Lung (tissue), 11 donors: ENCODE measurements at regions not wholly inside any gene's neighbourhood (a gene's known extent, or its start where the extent isn't known, plus 50 kb on each side); places are given as distances from the start of the nearest gene placed in this dataset.

ENCODE experiments used
- ATAC-seq: fragments of 200-7000 bp; cut with Tn5 transposase; one replicate; pipeline ENCODE4 v1.9.1; 2020; ENCODE audit warnings: moderate number of reproducible peaks; ENCODE audit not compliant: insufficient read depth, low FRiP score
- DNase-seq, 3 donors: peaks; one replicate each; pipeline ENCODE4 v3.0.0-alpha.2; 2013 to 2017
- H3K27ac ChIP-seq, 2 donors: one replicate each; pipeline ENCODE4 v1.5.1; 2013; ENCODE audit warnings: mild to moderate bottlenecking in 2 of 2, moderate library complexity in 2 of 2, control low read depth in 1 of 2, inconsistent platforms in 1 of 2, low read depth in 1 of 2, low read length in 1 of 2
- H3K27me3 ChIP-seq, 3 donors: one replicate each; pipeline ENCODE4 v1.5.1; 2013; ENCODE audit warnings: low read length in 2 of 3; ENCODE audit not compliant: control insufficient read depth in 3 of 3, insufficient read depth in 3 of 3
- H3K36me3 ChIP-seq, 4 donors: one replicate each; pipeline ENCODE4 v1.5.1; 2013; ENCODE audit warnings: low read length in 4 of 4, mild to moderate bottlenecking in 1 of 4, moderate library complexity in 1 of 4; ENCODE audit not compliant: control insufficient read depth in 4 of 4, insufficient read depth in 4 of 4
- H3K4me1 ChIP-seq, 5 donors: one replicate each; pipeline ENCODE4 v1.5.1; 2013; ENCODE audit warnings: low read length in 5 of 5, mild to moderate bottlenecking in 2 of 5, moderate library complexity in 1 of 5; ENCODE audit not compliant: control insufficient read depth in 5 of 5, insufficient read depth in 5 of 5
- H3K4me3 ChIP-seq: one replicate; pipeline ENCODE4 v1.5.1; 2013; ENCODE audit warnings: mild to moderate bottlenecking, control low read depth, moderate library complexity
- H3K9ac ChIP-seq, 2 donors: one replicate each; pipeline ENCODE4 v1.5.1; 2013; ENCODE audit warnings: low read length in 2 of 2, control low read depth in 1 of 2; ENCODE audit not compliant: insufficient read depth in 1 of 2
- H3K9me3 ChIP-seq, 4 donors: one replicate each; pipeline ENCODE4 v1.5.1; 2013; ENCODE audit warnings: low read length in 3 of 4, mild to moderate bottlenecking in 1 of 4, moderate library complexity in 1 of 4; ENCODE audit not compliant: control insufficient read depth in 4 of 4, insufficient read depth in 3 of 4
- WGBS, 2 donors: extraction: QIAGEN DNeasy Blood & Tissue Kit; methylation state at CpG; one replicate each; pipeline ENCODE4 v1.1.7; 2013; 5-methylcytosine and 5-hydroxymethylcytosine counted together
- TF ChIP-seq, protein P1 (sequence below): IDR thresholded peaks from 2 replicates; pipeline ENCODE4 v1.5.1; 2012; ENCODE audit warnings: mild to moderate bottlenecking; ENCODE audit errors: control extremely low read depth, extremely low read depth
- donor health status: control.
- donor health status: control.
- donor health status: Bipolar disorder and iron deficiency.
- donor health status: healthy.
- donor health status: DM: yes; HTN: yes; CAD: no.

DNA sequence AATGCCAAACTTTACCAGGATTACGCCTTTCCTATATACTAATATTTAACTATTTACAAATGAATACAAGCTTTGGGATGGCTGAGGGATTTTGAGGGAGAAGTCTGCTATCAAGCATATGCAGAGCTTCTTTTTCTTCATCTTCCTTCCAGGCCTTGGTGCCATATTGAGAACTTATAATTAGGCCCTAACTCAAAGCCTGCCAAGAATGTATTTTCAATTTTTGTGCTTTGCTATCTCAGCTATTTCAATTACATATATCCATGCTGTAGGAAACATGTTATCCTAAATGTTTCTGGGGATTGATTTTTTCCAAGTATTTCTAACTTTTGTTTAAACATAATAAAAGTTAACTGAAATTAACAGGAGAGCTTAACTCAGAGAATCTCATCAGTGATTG, 425.0 kb upstream of the GRM7 start:
- Histone ChIP-seq H3K9ac (no peak overlapping the region), H3K27me3 (no peaks in the 10 kb centered on the region), H3K36me3 (no peaks in the 10 kb centered on the region), H3K4me1 (no peaks in the 10 kb centered on the region), H3K9me3 (no peaks in the 10 kb centered on the region), H3K4me3 (no peak overlapping the region), H3K27ac (no peak overlapping the region)
- no peak for DNase-seq
- TF ChIP-seq, protein P1, sequence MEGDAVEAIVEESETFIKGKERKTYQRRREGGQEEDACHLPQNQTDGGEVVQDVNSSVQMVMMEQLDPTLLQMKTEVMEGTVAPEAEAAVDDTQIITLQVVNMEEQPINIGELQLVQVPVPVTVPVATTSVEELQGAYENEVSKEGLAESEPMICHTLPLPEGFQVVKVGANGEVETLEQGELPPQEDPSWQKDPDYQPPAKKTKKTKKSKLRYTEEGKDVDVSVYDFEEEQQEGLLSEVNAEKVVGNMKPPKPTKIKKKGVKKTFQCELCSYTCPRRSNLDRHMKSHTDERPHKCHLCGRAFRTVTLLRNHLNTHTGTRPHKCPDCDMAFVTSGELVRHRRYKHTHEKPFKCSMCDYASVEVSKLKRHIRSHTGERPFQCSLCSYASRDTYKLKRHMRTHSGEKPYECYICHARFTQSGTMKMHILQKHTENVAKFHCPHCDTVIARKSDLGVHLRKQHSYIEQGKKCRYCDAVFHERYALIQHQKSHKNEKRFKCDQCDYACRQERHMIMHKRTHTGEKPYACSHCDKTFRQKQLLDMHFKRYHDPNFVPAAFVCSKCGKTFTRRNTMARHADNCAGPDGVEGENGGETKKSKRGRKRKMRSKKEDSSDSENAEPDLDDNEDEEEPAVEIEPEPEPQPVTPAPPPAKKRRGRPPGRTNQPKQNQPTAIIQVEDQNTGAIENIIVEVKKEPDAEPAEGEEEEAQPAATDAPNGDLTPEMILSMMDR, result no peak
- ATAC-seq, result no peak
- 94% methylated on average over 1 of the region's 1 CpG for WGBS, 2 donors

DNA sequence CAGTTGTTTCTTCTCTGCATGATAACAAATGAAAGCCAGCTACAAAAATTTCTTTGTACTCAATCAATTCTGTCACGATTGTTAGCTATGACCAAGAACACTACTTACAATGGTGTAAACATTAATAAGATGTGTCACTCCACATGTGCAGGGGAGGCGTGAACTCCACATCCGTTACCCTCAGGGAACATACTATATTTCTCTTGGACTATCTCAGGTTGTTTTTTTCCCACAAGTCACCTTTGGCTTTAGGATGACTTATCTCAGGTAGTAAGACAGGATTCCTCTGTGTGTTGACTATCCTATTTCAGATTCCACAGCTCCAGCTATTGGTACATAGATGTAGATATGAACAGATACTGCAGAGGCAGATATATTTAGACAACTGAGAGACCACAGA, 423.3 kb upstream of the GRM7 start:
- no peak overlapping the region for H3K27ac ChIP-seq
- DNase-seq, result no peak
- TF ChIP-seq, protein P1, result no peak
- no peaks in the 10 kb centered on the region for H3K4me1 ChIP-seq
- H3K36me3 ChIP-seq, result no peaks in the 10 kb centered on the region
- no peak for ATAC-seq
- no peak overlapping the region for H3K4me3 ChIP-seq
- H3K27me3 ChIP-seq, result no peaks in the 10 kb centered on the region
- no peaks in the 10 kb centered on the region for H3K9me3 ChIP-seq
- 59% methylated on average over 3 of the region's 3 CpGs for WGBS, 2 donors
- no peak overlapping the region for H3K9ac ChIP-seq

DNA sequence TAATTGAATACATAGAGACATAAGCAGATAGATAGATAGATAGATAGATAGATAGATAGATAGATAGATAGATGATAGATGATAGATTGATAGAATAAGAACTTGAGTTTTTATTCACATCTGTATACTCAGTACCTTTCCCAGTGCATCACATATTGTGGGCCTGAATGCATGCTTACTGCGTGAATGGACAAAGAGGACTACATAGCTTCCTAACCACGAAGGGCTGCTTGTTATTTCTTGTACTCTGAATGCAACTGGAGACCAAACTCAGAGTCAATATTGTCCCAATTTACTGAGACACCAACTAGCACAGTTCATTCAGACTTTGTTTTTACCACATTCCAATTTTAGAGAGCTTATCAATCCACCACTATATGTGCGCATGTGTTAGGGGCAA, 422.9 kb upstream of the GRM7 start:
- H3K9ac ChIP-seq, result no peak overlapping the region
- no peak for DNase-seq
- H3K9me3 ChIP-seq, result no peaks in the 10 kb centered on the region
- H3K27ac ChIP-seq, result no peak overlapping the region
- H3K4me1 ChIP-seq, result no peaks in the 10 kb centered on the region
- ATAC-seq, result no peak
- TF ChIP-seq, protein P1, result no peak
- WGBS, 2 donors, result 79 to 87% methylated on average over 3 of the region's 3 CpGs
- no peaks in the 10 kb centered on the region for H3K36me3 ChIP-seq
- no peaks in the 10 kb centered on the region for H3K27me3 ChIP-seq
- H3K4me3 ChIP-seq, result no peak overlapping the region

DNA sequence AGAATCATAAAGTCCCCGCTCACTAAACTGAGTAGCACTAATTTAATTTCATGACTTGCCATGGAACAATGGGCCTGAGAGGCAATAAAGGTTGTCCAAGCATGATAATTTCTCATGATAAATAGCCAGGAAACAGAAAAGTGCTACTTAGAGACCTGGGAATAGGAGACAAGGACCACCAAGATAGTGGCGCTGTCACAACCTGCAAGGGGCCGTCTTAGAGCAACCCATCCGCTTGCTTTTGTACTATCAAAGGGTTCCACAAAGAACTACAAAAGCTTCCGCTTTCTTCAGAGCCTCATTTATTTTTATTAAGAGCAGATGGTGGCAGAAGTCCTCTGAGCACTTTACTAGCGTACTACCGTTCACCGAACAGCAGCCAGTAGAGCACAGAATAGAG, 421.7 kb upstream of the GRM7 start:
- TF ChIP-seq, protein P1, result no peak
- Histone ChIP-seq H3K4me3 (no peak overlapping the region), H3K9ac (no peak overlapping the region), H3K9me3 (no peaks in the 10 kb centered on the region), H3K27ac (no peak overlapping the region), H3K36me3 (no peaks in the 10 kb centered on the region), H3K27me3 (no peaks in the 10 kb centered on the region), H3K4me1 (no peaks in the 10 kb centered on the region)
- DNase-seq (no peak), ATAC-seq (no peak)
- 90 to 97% methylated on average over 8 of the region's 8 CpGs for WGBS, 2 donors
